IMR-90 (cell line): ENCODE measurements at regions not wholly inside any gene's neighbourhood (a gene's known extent, or its start where the extent isn't known, plus 50 kb on each side); places are given as distances from the start of the nearest gene placed in this dataset.
A peak's percentile ranks its signal among the peaks of the same experiment; 100 is the strongest.

Source experiments
- BHLHE40 ChIP-seq: fragments of 150-350 bp; IDR thresholded peaks from 2 replicates; pipeline ENCODE4 v1.6.1; 2016; ENCODE audit warnings: mild to moderate bottlenecking, low read depth, low read length
- CEBPB ChIP-seq: IDR thresholded peaks from 2 replicates; pipeline ENCODE4 v1.6.1; 2012; ENCODE audit warnings: low read depth, low read length, improper control_type of control experiment
- CHD1 ChIP-seq: IDR thresholded peaks from 2 replicates; pipeline ENCODE4 v1.6.1; 2012; ENCODE audit warnings: low read depth, low read length, improper control_type of control experiment
- FOS ChIP-seq: fragments of 150-350 bp; IDR thresholded peaks from 2 replicates; pipeline ENCODE4 v1.6.1; 2016; ENCODE audit warnings: low read depth, low read length
- MAFK ChIP-seq: IDR thresholded peaks from 2 replicates; pipeline ENCODE4 v1.6.1; 2012; ENCODE audit warnings: low read depth, low read length, improper control_type of control experiment
- MXI1 ChIP-seq: IDR thresholded peaks from 2 replicates; pipeline ENCODE4 v1.6.1; 2012; ENCODE audit warnings: low read depth, mild to moderate bottlenecking, low read length, moderate library complexity, borderline replicate concordance
- NFE2L2 ChIP-seq: fragments of 150-350 bp; IDR thresholded peaks from 2 replicates; pipeline ENCODE4 v1.6.1; 2016; ENCODE audit warnings: low read depth, mild to moderate bottlenecking, low read length
- POLR2A ChIP-seq: IDR thresholded peaks from 2 replicates; pipeline ENCODE4 v1.6.1; 2012; ENCODE audit warnings: mild to moderate bottlenecking, low read depth, low read length
- RAD21 ChIP-seq: IDR thresholded peaks from 2 replicates; pipeline ENCODE4 v1.6.1; 2012; ENCODE audit warnings: low read length, improper control_type of control experiment
- RCOR1 ChIP-seq: IDR thresholded peaks from 2 replicates; pipeline ENCODE4 v1.6.1; 2012; ENCODE audit warnings: mild to moderate bottlenecking, low read length, improper control_type of control experiment; ENCODE audit not compliant: insufficient replicate concordance
- SMC3 ChIP-seq: fragments of 150-350 bp; IDR thresholded peaks from 2 replicates; pipeline ENCODE4 v1.6.1; 2016; ENCODE audit warnings: low read depth, mild to moderate bottlenecking, antibody characterized with exemption, low read length, moderate library complexity
- USF2 ChIP-seq: fragments of 150-350 bp; IDR thresholded peaks from 2 replicates; pipeline ENCODE4 v1.6.1; 2017; ENCODE audit warnings: mild to moderate bottlenecking, antibody characterized with exemption, low read length, low read depth
- TF ChIP-seq, protein P1 (sequence below): conservative IDR thresholded peaks from 2 replicates; pipeline ENCODE4 v1.5.1; 2012; ENCODE audit warnings: mild to moderate bottlenecking, low read depth, low read length, improper control_type of control experiment

DNA sequence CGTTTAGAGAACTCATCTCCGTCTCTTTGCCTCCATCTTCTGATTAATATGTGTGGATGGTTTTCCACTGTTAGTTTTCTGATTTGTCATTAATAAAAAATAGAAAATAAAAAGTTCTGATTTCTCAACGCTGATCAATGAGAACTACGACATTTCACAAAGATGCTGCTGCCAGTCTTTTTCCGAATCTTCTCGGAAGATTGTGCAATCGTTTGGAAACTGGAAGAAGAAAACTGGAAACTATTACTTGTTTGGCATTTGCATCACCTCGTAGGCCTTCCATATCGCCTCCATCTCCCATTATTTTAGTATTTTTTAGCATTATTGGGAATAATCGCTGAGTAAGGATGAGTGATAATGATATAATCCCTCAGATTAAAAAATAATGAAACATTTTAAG is 123.2 kb upstream of the KLF6 start:
- TF ChIP-seq FOS = no peak
- TF ChIP-seq, protein P1, sequence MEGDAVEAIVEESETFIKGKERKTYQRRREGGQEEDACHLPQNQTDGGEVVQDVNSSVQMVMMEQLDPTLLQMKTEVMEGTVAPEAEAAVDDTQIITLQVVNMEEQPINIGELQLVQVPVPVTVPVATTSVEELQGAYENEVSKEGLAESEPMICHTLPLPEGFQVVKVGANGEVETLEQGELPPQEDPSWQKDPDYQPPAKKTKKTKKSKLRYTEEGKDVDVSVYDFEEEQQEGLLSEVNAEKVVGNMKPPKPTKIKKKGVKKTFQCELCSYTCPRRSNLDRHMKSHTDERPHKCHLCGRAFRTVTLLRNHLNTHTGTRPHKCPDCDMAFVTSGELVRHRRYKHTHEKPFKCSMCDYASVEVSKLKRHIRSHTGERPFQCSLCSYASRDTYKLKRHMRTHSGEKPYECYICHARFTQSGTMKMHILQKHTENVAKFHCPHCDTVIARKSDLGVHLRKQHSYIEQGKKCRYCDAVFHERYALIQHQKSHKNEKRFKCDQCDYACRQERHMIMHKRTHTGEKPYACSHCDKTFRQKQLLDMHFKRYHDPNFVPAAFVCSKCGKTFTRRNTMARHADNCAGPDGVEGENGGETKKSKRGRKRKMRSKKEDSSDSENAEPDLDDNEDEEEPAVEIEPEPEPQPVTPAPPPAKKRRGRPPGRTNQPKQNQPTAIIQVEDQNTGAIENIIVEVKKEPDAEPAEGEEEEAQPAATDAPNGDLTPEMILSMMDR = no peak
- no peak for TF ChIP-seq SMC3
- no peak for TF ChIP-seq POLR2A
- TF ChIP-seq BHLHE40 = no peak
- TF ChIP-seq CEBPB = peak; percentile 85
- no peak for TF ChIP-seq MXI1
- no peak for TF ChIP-seq USF2
- TF ChIP-seq RAD21 = no peak
- no peak for TF ChIP-seq NFE2L2
- TF ChIP-seq MAFK = no peak
- TF ChIP-seq CHD1 = no peak
- TF ChIP-seq RCOR1 = no peak
